SK-N-SH treated with all-trans-retinoic acid at 6 μM for 48 hours (cell line): ENCODE measurements at regions not wholly inside any gene's neighbourhood (a gene's known extent, or its start where the extent isn't known, plus 50 kb on each side); places are given as distances from the start of the nearest gene placed in this dataset.

Source experiments
- GLIS3 ChIP-seq: fragments of 250-450 bp; sonication (Bioruptor Pico); IDR thresholded peaks from 2 replicates; pipeline ENCODE4 v1.5.0; 2020; ENCODE audit warnings: mild to moderate bottlenecking, moderate library complexity
- PPARA ChIP-seq: fragments of 250-450 bp; sonication (Bioruptor Pico); IDR thresholded peaks from 2 replicates; pipeline ENCODE4 v1.5.0; 2020; ENCODE audit warnings: mild to moderate bottlenecking, borderline replicate concordance
- ZFP3 ChIP-seq: fragments of 250-450 bp; sonication (Bioruptor Pico); IDR thresholded peaks from 2 replicates; pipeline ENCODE4 v1.5.0; 2020; ENCODE audit warnings: mild to moderate bottlenecking, moderate library complexity
- ZFP30 ChIP-seq: fragments of 450-650 bp; formaldehyde crosslinking; IDR thresholded peaks from 2 replicates; pipeline ENCODE4 v1.5.0; 2022; ENCODE audit warnings: mild to moderate bottlenecking, moderate library complexity
- ZNF70 ChIP-seq: fragments of 450-650 bp; formaldehyde crosslinking; IDR thresholded peaks from 2 replicates; pipeline ENCODE4 v1.5.0; 2020; ENCODE audit warnings: mild to moderate bottlenecking, moderate library complexity
- TF ChIP-seq, protein P1 (sequence below): fragments of 250-450 bp; sonication (Bioruptor Pico); IDR thresholded peaks from 2 replicates; pipeline ENCODE4 v1.5.1; 2020; ENCODE audit warnings: low read depth, mild to moderate bottlenecking, moderate library complexity
- TF ChIP-seq, protein P2 (sequence below): fragments of 250-450 bp; sonication (Bioruptor Pico); IDR thresholded peaks from 2 replicates; pipeline ENCODE4 v1.8.0; 2020; ENCODE audit warnings: mild to moderate bottlenecking, moderate library complexity, borderline replicate concordance
- TF ChIP-seq, protein P3 (sequence below): fragments of 250-450 bp; sonication (Bioruptor Pico); IDR thresholded peaks from 2 replicates; pipeline ENCODE4 v1.5.0; 2020; ENCODE audit warnings: mild to moderate bottlenecking, moderate library complexity

DNA sequence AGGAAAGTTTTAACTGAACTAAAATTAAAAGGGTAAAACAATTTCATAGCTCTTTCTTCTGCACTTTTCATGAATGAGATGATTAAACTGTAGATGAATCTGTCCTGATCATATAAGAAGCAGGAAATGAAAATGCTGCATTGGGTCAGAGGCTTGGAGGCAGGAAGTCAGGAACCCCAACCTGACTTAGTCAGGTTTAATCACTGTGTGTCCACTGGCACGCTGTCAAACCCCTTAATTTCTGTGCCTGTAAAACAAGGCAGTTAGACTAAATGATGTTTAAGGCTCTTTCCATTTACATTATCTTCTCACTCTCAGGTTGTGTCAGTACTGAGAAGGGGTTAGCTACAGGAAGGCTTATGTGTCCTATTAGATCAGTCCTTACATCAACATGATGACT, 193.3 kb upstream of the TTC14 start:
- no peak for TF ChIP-seq ZNF70 (CRISPR knock-in tag)
- TF ChIP-seq, protein P1, sequence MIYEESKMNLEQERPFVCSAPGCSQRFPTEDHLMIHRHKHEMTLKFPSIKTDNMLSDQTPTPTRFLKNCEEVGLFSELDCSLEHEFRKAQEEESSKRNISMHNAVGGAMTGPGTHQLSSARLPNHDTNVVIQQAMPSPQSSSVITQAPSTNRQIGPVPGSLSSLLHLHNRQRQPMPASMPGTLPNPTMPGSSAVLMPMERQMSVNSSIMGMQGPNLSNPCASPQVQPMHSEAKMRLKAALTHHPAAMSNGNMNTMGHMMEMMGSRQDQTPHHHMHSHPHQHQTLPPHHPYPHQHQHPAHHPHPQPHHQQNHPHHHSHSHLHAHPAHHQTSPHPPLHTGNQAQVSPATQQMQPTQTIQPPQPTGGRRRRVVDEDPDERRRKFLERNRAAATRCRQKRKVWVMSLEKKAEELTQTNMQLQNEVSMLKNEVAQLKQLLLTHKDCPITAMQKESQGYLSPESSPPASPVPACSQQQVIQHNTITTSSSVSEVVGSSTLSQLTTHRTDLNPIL (CRISPR knock-in tag) = no peak
- no peak for TF ChIP-seq ZFP3
- no peak for TF ChIP-seq PPARA
- no peak for TF ChIP-seq ZFP30
- TF ChIP-seq, protein P2, sequence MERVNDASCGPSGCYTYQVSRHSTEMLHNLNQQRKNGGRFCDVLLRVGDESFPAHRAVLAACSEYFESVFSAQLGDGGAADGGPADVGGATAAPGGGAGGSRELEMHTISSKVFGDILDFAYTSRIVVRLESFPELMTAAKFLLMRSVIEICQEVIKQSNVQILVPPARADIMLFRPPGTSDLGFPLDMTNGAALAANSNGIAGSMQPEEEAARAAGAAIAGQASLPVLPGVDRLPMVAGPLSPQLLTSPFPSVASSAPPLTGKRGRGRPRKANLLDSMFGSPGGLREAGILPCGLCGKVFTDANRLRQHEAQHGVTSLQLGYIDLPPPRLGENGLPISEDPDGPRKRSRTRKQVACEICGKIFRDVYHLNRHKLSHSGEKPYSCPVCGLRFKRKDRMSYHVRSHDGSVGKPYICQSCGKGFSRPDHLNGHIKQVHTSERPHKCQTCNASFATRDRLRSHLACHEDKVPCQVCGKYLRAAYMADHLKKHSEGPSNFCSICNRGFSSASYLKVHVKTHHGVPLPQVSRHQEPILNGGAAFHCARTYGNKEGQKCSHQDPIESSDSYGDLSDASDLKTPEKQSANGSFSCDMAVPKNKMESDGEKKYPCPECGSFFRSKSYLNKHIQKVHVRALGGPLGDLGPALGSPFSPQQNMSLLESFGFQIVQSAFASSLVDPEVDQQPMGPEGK (CRISPR knock-in tag) = no peak
- TF ChIP-seq GLIS3 (CRISPR knock-in tag) = no peak
- TF ChIP-seq, protein P3, sequence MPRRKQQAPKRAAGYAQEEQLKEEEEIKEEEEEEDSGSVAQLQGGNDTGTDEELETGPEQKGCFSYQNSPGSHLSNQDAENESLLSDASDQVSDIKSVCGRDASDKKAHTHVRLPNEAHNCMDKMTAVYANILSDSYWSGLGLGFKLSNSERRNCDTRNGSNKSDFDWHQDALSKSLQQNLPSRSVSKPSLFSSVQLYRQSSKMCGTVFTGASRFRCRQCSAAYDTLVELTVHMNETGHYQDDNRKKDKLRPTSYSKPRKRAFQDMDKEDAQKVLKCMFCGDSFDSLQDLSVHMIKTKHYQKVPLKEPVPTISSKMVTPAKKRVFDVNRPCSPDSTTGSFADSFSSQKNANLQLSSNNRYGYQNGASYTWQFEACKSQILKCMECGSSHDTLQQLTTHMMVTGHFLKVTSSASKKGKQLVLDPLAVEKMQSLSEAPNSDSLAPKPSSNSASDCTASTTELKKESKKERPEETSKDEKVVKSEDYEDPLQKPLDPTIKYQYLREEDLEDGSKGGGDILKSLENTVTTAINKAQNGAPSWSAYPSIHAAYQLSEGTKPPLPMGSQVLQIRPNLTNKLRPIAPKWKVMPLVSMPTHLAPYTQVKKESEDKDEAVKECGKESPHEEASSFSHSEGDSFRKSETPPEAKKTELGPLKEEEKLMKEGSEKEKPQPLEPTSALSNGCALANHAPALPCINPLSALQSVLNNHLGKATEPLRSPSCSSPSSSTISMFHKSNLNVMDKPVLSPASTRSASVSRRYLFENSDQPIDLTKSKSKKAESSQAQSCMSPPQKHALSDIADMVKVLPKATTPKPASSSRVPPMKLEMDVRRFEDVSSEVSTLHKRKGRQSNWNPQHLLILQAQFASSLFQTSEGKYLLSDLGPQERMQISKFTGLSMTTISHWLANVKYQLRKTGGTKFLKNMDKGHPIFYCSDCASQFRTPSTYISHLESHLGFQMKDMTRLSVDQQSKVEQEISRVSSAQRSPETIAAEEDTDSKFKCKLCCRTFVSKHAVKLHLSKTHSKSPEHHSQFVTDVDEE = no peak
